Transverse colon (tissue), 4 donors: ENCODE measurements at regions not wholly inside any gene's neighbourhood (a gene's known extent, or its start where the extent isn't known, plus 50 kb on each side); places are given as distances from the start of the nearest gene placed in this dataset.

ENCODE experiments used
- DNase-seq: peaks from one replicate; pipeline ENCODE4 v3.0.0-alpha.2; 2019
- H3K27ac ChIP-seq, 4 donors: fragments of 200-600 bp; sonication (generic); 2 replicates each; pipeline ENCODE4 v1.5.1; 2016 to 2018; ENCODE audit warnings: inconsistent platforms in 4 of 4
- H3K27me3 ChIP-seq: fragments of 200-600 bp; sonication (generic); 2 replicates; pipeline ENCODE4 v1.5.1; 2017; ENCODE audit warnings: inconsistent platforms
- H3K36me3 ChIP-seq, 4 donors: fragments of 200-600 bp; sonication (generic); 2 replicates each; pipeline ENCODE4 v1.5.1; 2017 to 2019; ENCODE audit warnings: inconsistent platforms in 4 of 4
- H3K4me1 ChIP-seq, 4 donors: fragments of 200-600 bp; sonication (generic); 2 replicates each; pipeline ENCODE4 v1.5.1; 2017 to 2020; ENCODE audit warnings: inconsistent platforms in 4 of 4
- H3K4me3 ChIP-seq, 4 donors: fragments of 200-600 bp; sonication (generic); 1 replicate in 1 of 4; 2 replicates in 3 of 4; pipeline versions ENCODE4 v1.5.1 to v1.6.1; 2017 to 2019; ENCODE audit warnings: inconsistent platforms in 4 of 4
- H3K9me3 ChIP-seq, 2 donors: fragments of 200-600 bp; sonication (generic); 2 replicates each; pipeline ENCODE4 v1.5.1; 2017 to 2019; ENCODE audit warnings: inconsistent platforms in 2 of 2
- EP300 ChIP-seq: sonication (generic); formaldehyde crosslinking; IDR thresholded peaks from one replicate; pipeline ENCODE4 v1.6.1; 2017; ENCODE audit warnings: antibody characterized with exemption, low read depth
- POLR2A ChIP-seq: fragments of 450-650 bp; IDR thresholded peaks from one replicate; pipeline ENCODE4 v1.6.1; 2016; ENCODE audit warnings: antibody characterized with exemption, mild to moderate bottlenecking, moderate library complexity
- POLR2AphosphoS5 ChIP-seq, 3 donors: sonication (generic); formaldehyde crosslinking; IDR thresholded peaks; one replicate each; pipeline ENCODE4 v1.6.1; 2016; ENCODE audit warnings: antibody characterized with exemption in 3 of 3
- WGBS, 2 donors: methylation state at CpG; one replicate each; pipeline ENCODE4 v1.1.5; 2018; ENCODE audit warnings: low coverage in 1 of 2; 5-methylcytosine and 5-hydroxymethylcytosine counted together
- in situ Hi-C, 4 donors: fragments of 200-750 bp; cut with MboI; loops; one replicate each; pipeline versions ENCODE4 v1.15.0 to v1.15.1; 2017; ENCODE audit warnings: low sequenced_read_pairs in 3 of 4, low pct_ligation_motif_present in 1 of 4, low pct_unique_long_range_greater_than_20kb in 1 of 4
- intact Hi-C: fragments of 100-400 bp; cut with DNase I; formaldehyde crosslinking; loops from one replicate; pipeline ENCODE4 v1.15.1; 2023; ENCODE audit warnings: low total_unique reads
- TF ChIP-seq, protein P1 (sequence below), 5 experiments: fragments of 200-600 bp in 3 of 5; fragments of 450-650 bp in 2 of 5; sonication (generic) in 3 of 5; IDR thresholded peaks; 1 replicate in 2 of 5; 2 replicates in 3 of 5; pipeline ENCODE4 v1.5.1; 2016 to 2017; ENCODE audit warnings: antibody characterized with exemption in 5 of 5, inconsistent platforms in 3 of 5, mild to moderate bottlenecking in 2 of 5, moderate library complexity in 1 of 5

DNA sequence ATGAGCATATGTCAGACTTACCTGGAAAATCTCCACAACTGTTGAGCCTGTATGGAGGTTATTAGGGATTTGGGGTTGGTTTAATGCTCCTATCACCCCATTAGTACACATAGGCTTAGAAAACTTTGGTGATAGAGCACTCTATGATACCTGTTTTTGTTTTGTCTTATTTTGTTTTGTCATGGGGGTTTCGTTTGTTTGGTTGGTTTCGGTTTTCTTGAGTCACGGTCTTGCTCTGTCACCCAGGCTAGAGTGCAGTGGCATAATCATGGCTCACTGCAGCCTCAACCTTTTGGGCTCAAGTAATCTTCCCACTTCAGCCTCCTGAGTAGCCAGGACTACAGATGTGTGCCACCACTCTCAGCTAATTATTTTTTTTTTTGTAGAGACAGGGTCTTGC, 70.0 kb downstream of the MZT1 start:
- H3K27ac ChIP-seq = no peak overlapping the region
- H3K9me3 ChIP-seq = no peaks in the 10 kb centered on the region
- intact Hi-C loops (no loop called here), in situ Hi-C loops (no loop called here)
- H3K4me3 ChIP-seq = no peak overlapping the region
- H3K27me3 ChIP-seq = no peaks in the 10 kb centered on the region
- TF ChIP-seq POLR2A (no peak), POLR2AphosphoS5 (IDR thresholded peaks at IDR 0.05) (no peak), EP300 (no peak)
- TF ChIP-seq, protein P1, sequence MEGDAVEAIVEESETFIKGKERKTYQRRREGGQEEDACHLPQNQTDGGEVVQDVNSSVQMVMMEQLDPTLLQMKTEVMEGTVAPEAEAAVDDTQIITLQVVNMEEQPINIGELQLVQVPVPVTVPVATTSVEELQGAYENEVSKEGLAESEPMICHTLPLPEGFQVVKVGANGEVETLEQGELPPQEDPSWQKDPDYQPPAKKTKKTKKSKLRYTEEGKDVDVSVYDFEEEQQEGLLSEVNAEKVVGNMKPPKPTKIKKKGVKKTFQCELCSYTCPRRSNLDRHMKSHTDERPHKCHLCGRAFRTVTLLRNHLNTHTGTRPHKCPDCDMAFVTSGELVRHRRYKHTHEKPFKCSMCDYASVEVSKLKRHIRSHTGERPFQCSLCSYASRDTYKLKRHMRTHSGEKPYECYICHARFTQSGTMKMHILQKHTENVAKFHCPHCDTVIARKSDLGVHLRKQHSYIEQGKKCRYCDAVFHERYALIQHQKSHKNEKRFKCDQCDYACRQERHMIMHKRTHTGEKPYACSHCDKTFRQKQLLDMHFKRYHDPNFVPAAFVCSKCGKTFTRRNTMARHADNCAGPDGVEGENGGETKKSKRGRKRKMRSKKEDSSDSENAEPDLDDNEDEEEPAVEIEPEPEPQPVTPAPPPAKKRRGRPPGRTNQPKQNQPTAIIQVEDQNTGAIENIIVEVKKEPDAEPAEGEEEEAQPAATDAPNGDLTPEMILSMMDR (IDR thresholded peaks at IDR 0.05) = no peak
- H3K4me1 ChIP-seq = no peaks in the 10 kb centered on the region
- no peaks in the 10 kb centered on the region for H3K36me3 ChIP-seq
- 85% methylated on average over 3 of the region's 3 CpGs; no CpG with 5 or more reads in 1 of the 2 donors for WGBS, 2 donors
- no peak for DNase-seq

DNA sequence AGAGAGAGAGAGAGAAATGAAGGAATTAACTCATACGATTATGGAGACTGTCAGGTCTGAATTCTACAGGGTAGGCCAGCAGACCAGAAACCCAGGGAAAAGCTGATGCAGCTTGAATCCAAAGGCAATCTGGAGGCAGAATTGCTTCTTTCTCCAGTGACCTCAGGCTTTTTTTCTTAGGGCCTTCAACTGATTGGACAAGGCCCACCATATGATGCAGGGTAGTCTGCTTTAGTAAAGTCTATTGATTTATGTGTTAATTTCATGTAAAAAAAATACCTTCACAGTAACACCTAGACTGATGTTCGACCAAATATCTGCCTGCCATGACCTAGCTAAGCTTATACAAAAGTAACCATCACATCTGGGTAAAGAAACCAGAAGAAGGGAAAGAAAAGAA, 71.1 kb downstream of the MZT1 start:
- intact Hi-C loops = no loop called here
- Histone ChIP-seq H3K4me1 (no peaks in the 10 kb centered on the region), H3K27ac (no peak overlapping the region), H3K27me3 (no peaks in the 10 kb centered on the region), H3K9me3 (no peaks in the 10 kb centered on the region), H3K36me3 (no peaks in the 10 kb centered on the region), H3K4me3 (no peak overlapping the region)
- WGBS, 2 donors = 88% methylated on average over 2 of the region's 2 CpGs
- in situ Hi-C loops = no loop called here
- TF ChIP-seq, protein P1 (IDR thresholded peaks at IDR 0.05) = no peak
- TF ChIP-seq POLR2AphosphoS5 (IDR thresholded peaks at IDR 0.05) = no peak
- no peak for TF ChIP-seq EP300
- TF ChIP-seq POLR2A = no peak
- DNase-seq = no peak

DNA sequence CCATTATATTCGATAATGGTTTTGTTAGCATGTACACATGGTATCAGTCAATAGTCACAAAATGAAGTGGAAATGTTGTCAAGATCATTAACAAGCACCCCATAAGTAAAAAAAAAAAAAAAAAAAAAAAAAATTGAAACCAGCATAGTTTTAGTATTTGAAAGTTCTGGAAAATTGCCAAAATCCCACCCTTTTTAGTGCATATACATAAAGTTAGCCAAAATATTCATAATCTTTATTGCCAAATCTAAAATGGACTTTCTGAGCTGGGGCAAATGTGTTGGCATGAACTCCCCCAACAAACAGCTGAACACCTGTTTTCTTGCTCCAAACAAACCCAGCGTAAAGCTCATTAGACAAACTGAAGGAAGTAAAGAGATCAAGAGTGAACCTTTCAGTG, 73.9 kb downstream of the MZT1 start:
- in situ Hi-C loops (no loop called here), intact Hi-C loops (no loop called here)
- H3K27me3 ChIP-seq = no peaks in the 10 kb centered on the region
- no peak overlapping the region for H3K4me3 ChIP-seq
- H3K27ac ChIP-seq = no peak overlapping the region
- H3K36me3 ChIP-seq = no peaks in the 10 kb centered on the region
- 92% methylated on average over 2 of the region's 2 CpGs for WGBS, 2 donors
- no peak for DNase-seq
- no peaks in the 10 kb centered on the region for H3K9me3 ChIP-seq
- H3K4me1 ChIP-seq = no peaks in the 10 kb centered on the region
- TF ChIP-seq EP300 (no peak), POLR2A (no peak), POLR2AphosphoS5 (IDR thresholded peaks at IDR 0.05) (no peak)
- TF ChIP-seq, protein P1 (IDR thresholded peaks at IDR 0.05) = no peak

DNA sequence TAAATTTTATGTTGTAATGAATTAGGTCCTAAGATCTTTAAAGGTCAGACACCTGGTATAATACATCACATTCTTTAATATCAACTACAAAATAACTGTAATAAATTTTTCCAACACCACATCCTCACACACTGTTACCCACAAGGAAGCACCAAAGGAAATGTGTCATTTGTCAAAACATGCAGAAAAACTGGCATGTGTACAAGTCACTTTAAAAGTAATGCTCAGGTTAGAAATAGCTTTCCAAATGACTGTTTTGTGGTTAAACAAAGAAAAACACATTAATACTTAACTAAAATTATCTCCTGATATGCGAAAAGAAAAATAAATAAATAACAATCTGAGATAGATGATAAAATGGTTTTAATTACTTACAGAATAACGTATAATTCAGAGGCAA, 74.7 kb downstream of the MZT1 start:
- Histone ChIP-seq H3K27me3 (no peaks in the 10 kb centered on the region), H3K36me3 (no peaks in the 10 kb centered on the region), H3K4me3 (no peak overlapping the region), H3K9me3 (no peaks in the 10 kb centered on the region), H3K27ac (no peak overlapping the region), H3K4me1 (no peaks in the 10 kb centered on the region)
- intact Hi-C loops (no loop called here), in situ Hi-C loops (no loop called here)
- 54 to 77% methylated on average over 2 of the region's 2 CpGs for WGBS, 2 donors
- TF ChIP-seq EP300 (no peak), POLR2AphosphoS5 (IDR thresholded peaks at IDR 0.05) (no peak), POLR2A (no peak)
- TF ChIP-seq, protein P1 (IDR thresholded peaks at IDR 0.05) = no peak
- DNase-seq = no peak
